Coronary artery (tissue), 2 donors: ENCODE measurements at regions not wholly inside any gene's neighbourhood (a gene's known extent, or its start where the extent isn't known, plus 50 kb on each side); places are given as distances from the start of the nearest gene placed in this dataset.
"Not testable (repeated sequence)": the region's sequence is repeated elsewhere in the genome, so short reads cannot be mapped to it uniquely, and the experiment has no call there.

Experiments used
- DNase-seq: peaks from one replicate; pipeline ENCODE4 v3.0.0-alpha.2; 2017; ENCODE audit warnings: low spot score
- H3K27ac ChIP-seq, 2 donors: fragments of 200-600 bp; sonication (generic); one replicate each; pipeline ENCODE4 v1.5.1; 2016 to 2019
- H3K4me3 ChIP-seq: fragments of 200-600 bp; sonication (generic); 2 replicates; pipeline ENCODE4 v1.5.1; 2016; ENCODE audit warnings: mild to moderate bottlenecking, moderate library complexity
- CTCF ChIP-seq: fragments of 200-600 bp; sonication (generic); IDR thresholded peaks from one replicate; pipeline ENCODE4 v1.5.1; 2019; ENCODE audit warnings: antibody characterized with exemption

- Histone ChIP-seq H3K4me3 (no peak overlapping the region), H3K27ac (no peak overlapping the region)
- no peak for TF ChIP-seq CTCF
- no peak for DNase-seq
Observed at GRCh38 chr6:4340544-4340943, 205.2 kb upstream of the ECI2 start.

GRCh38 chr6:4338884-4339283 is 203.5 kb upstream of the ECI2 start:
- DNase-seq, result no peak
- TF ChIP-seq CTCF, result no peak
- no peak overlapping the region for H3K4me3 ChIP-seq
- no peak overlapping the region for H3K27ac ChIP-seq

- no peak for TF ChIP-seq CTCF
- no peak for DNase-seq
Observed at GRCh38 chr6:4336778-4337442, 201.5 kb upstream of the ECI2 start.

DNA sequence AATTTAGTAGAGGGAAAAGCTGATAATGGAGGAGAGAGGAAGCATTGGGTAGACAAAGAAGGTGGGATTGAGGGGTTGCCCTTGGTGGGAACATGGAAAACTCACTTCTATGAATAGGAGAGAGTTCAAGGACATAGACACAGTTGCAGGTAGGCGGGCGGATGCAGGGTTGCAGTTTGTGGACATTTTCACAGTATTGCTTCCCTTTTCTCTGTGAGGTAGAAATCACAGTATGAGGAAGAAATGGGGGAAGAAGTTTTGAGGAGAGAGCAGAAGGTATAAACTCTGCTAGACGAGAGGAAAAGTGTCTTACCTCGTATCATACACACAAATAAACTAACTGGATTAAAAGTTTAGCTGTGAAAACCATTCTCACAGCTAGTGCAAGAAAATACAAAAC is 200.7 kb upstream of the ECI2 start:
- Histone ChIP-seq H3K4me3 (no peak overlapping the region), H3K27ac (no peak overlapping the region)
- no peak for DNase-seq
- TF ChIP-seq CTCF, result no peak

More at GRCh38 chr6:4336778-4337442, 201.5 kb upstream of the ECI2 start:
- Histone ChIP-seq H3K4me3 (no peak overlapping the region), H3K27ac (no peak overlapping the region)

- DNase-seq, H3K4me3 ChIP-seq, H3K27ac ChIP-seq: not testable (repeated sequence)
Observed at GRCh38 chr6:4334158-4334740, 198.9 kb upstream of the ECI2 start.

DNA sequence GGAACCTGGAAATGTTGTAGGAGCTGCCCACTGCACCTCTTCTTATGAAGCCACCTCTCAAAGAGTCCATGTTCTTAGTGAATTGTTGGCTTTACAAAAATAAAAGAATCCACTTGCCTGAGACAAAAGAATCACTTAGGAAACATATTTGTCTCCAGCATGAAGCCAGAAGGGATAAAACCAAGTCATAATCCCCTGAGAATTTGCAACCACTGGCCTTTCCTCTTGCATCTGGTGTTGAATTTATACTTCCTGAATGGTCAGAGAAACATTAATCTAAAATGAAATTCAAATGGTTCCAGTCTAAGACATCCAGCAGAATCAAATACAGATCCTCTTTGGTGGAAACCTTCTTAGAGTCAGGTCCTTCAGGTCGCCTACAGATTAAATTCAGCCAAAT is 192.5 kb upstream of the ECI2 start:
- Histone ChIP-seq H3K27ac (no peak overlapping the region), H3K4me3 (no peak overlapping the region)
- DNase-seq, result no peak
- no peak for TF ChIP-seq CTCF

DNA sequence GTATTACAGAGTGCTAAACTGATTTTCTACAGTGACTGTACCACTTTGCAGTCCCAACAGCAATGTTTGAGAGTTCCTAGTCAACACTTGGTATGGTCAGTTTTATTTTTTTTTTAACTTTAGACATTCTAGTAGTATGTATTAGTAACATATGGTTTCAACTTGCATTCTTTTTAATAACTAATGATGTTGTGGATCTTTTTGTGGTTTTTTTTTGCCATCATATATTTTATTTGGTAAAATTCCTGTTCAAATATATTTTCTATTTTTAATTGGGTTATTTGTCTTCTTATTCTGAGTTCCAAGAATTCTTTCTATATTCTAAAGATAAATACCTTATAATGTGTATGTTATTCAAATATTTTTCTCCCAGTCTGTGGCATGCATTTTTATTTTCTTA is 189.4 kb upstream of the ECI2 start:
- H3K27ac ChIP-seq, result no peak overlapping the region
- no peak for DNase-seq
- TF ChIP-seq CTCF, result no peak
- no peak overlapping the region for H3K4me3 ChIP-seq
